ENCODE measurements at regions not wholly inside any gene's neighbourhood (a gene's known extent, or its start where the extent isn't known, plus 50 kb on each side); places are given as distances from the start of the nearest gene placed in this dataset.

DNA sequence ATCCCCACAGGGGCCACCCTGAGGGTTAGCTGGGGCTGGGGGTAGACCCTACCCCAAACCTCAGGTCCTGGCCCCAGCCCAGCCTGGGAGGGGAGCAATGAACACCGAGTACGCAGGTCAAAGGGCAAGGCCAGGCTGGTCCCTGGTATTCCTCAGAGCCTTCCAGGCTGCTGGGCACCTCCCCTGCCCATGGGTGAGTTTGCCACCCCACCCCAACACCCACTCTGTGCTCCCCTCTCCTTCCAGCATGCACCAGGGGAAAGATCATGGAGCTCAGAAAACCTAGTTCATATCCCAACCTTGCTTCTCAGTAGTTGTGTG is 103.9 kb upstream of the FOXP4 start:
- H3K27ac Mint-ChIP-seq, result no peak overlapping the region

GRCh38 chr6:41442800-41443501 is 103.2 kb upstream of the FOXP4 start:
- peak overlapping the region; percentile 49 for H3K9ac ChIP-seq (ENCODE audit: extremely low read depth, low read length, poor library complexity, severe bottlenecking)
- H3K27ac Mint-ChIP-seq, result no peak overlapping the region
- no peaks in the 10 kb centered on the region for H3K36me3 Mint-ChIP-seq (ENCODE audit: low read depth)
- H3K27me3 ChIP-seq (ENCODE audit: control insufficient read depth, insufficient read depth, low read length, poor library complexity, severe bottlenecking), result no peaks in the 10 kb centered on the region
- no peaks in the 10 kb centered on the region for H3K9me3 ChIP-seq (ENCODE audit: control insufficient read depth, low read length)
- peak; percentile 93 for DNase-seq
- H3K27me3 Mint-ChIP-seq (ENCODE audit: insufficient read depth), result peaks cover 51% of the 10 kb centered on the region
- no peaks in the 10 kb centered on the region for H3K36me3 ChIP-seq (ENCODE audit: control insufficient read depth, insufficient read depth, low read length)
- TF ChIP-seq, protein P1, sequence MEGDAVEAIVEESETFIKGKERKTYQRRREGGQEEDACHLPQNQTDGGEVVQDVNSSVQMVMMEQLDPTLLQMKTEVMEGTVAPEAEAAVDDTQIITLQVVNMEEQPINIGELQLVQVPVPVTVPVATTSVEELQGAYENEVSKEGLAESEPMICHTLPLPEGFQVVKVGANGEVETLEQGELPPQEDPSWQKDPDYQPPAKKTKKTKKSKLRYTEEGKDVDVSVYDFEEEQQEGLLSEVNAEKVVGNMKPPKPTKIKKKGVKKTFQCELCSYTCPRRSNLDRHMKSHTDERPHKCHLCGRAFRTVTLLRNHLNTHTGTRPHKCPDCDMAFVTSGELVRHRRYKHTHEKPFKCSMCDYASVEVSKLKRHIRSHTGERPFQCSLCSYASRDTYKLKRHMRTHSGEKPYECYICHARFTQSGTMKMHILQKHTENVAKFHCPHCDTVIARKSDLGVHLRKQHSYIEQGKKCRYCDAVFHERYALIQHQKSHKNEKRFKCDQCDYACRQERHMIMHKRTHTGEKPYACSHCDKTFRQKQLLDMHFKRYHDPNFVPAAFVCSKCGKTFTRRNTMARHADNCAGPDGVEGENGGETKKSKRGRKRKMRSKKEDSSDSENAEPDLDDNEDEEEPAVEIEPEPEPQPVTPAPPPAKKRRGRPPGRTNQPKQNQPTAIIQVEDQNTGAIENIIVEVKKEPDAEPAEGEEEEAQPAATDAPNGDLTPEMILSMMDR (conservative IDR thresholded peaks at IDR 0.05), result peak; percentile 99
- peak overlapping the region; percentile 71 for H3K4me3 ChIP-seq (ENCODE audit: low read length)
- peak overlapping the region; percentile 92 for H3K27ac ChIP-seq (ENCODE audit: low read depth, low read length)
- peaks cover 26% of the 10 kb centered on the region for H3K4me1 Mint-ChIP-seq
- H3K4me3 Mint-ChIP-seq, result peak overlapping the region; percentile 46
- H3K9me3 Mint-ChIP-seq, result no peaks in the 10 kb centered on the region
- 5% methylated on average over 39 of the region's 42 CpGs; no CpG with 5 or more reads in 1 of the 2 experiments for whole genome bisulfite sequencing, 2 experiments (ENCODE audit: insufficient coverage in 1 of 2, insufficient read length in 1 of 2)
- peaks cover 2% of the 10 kb centered on the region for H3K4me1 ChIP-seq (ENCODE audit: control insufficient read depth, insufficient read depth, low read length)

More for the DNA sequence above, 103.9 kb upstream of the FOXP4 start:
- H3K4me1 ChIP-seq (ENCODE audit: control insufficient read depth, insufficient read depth, low read length), result peaks cover 2% of the 10 kb centered on the region
- Mint-ChIP-seq H3K27me3 (ENCODE audit: insufficient read depth) (peaks cover 47% of the 10 kb centered on the region), H3K4me3 (peak overlapping the region; percentile 46), H3K4me1 (peaks cover 26% of the 10 kb centered on the region), H3K9me3 (no peaks in the 10 kb centered on the region), H3K36me3 (ENCODE audit: low read depth) (no peaks in the 10 kb centered on the region)
- no peak overlapping the region for H3K27ac ChIP-seq (ENCODE audit: low read depth, low read length)
- no peaks in the 10 kb centered on the region for H3K9me3 ChIP-seq (ENCODE audit: control insufficient read depth, low read length)
- peak overlapping the region; percentile 71 for H3K4me3 ChIP-seq (ENCODE audit: low read length)
- DNase-seq, result no peak
- TF ChIP-seq, protein P1 (conservative IDR thresholded peaks at IDR 0.05), result no peak
- WGBS, 2 experiments (ENCODE audit: insufficient coverage in 1 of 2, insufficient read length in 1 of 2), result 92% methylated on average over 2 of the region's 2 CpGs; no CpG with 5 or more reads in 1 of the 2 experiments
- no peaks in the 10 kb centered on the region for H3K36me3 ChIP-seq (ENCODE audit: control insufficient read depth, insufficient read depth, low read length)
- H3K27me3 ChIP-seq (ENCODE audit: control insufficient read depth, insufficient read depth, low read length, poor library complexity, severe bottlenecking), result no peaks in the 10 kb centered on the region
- H3K9ac ChIP-seq (ENCODE audit: extremely low read depth, low read length, poor library complexity, severe bottlenecking), result no peak overlapping the region

- H3K36me3 ChIP-seq (ENCODE audit: control insufficient read depth, insufficient read depth, low read length), result no peaks in the 10 kb centered on the region
- TF ChIP-seq, protein P1 (conservative IDR thresholded peaks at IDR 0.05), result no peak
- H3K9ac ChIP-seq (ENCODE audit: extremely low read depth, low read length, poor library complexity, severe bottlenecking), result no peak overlapping the region
- Mint-ChIP-seq H3K9me3 (no peaks in the 10 kb centered on the region), H3K27me3 (ENCODE audit: insufficient read depth) (peaks cover 48% of the 10 kb centered on the region), H3K27ac (no peak overlapping the region), H3K4me1 (peaks cover 26% of the 10 kb centered on the region), H3K36me3 (ENCODE audit: low read depth) (no peaks in the 10 kb centered on the region), H3K4me3 (peak overlapping the region; percentile 46)
- no peaks in the 10 kb centered on the region for H3K27me3 ChIP-seq (ENCODE audit: control insufficient read depth, insufficient read depth, low read length, poor library complexity, severe bottlenecking)
- no peak overlapping the region for H3K27ac ChIP-seq (ENCODE audit: low read depth, low read length)
- DNase-seq, result no peak
- no peaks in the 10 kb centered on the region for H3K9me3 ChIP-seq (ENCODE audit: control insufficient read depth, low read length)
- H3K4me1 ChIP-seq (ENCODE audit: control insufficient read depth, insufficient read depth, low read length), result peaks cover 2% of the 10 kb centered on the region
- WGBS, 2 experiments (ENCODE audit: insufficient coverage in 1 of 2, insufficient read length in 1 of 2), result 61 to 64% methylated on average over 7 to 15 of the region's 15 CpGs
- no peak overlapping the region for H3K4me3 ChIP-seq (ENCODE audit: low read length)
Measured at GRCh38 chr6:41443616-41444525, 102.3 kb upstream of the FOXP4 start.

Data from endodermal cell (in vitro differentiated cells).